PC-3 (cell line): ENCODE measurements at regions not wholly inside any gene's neighbourhood (a gene's known extent, or its start where the extent isn't known, plus 50 kb on each side); places are given as distances from the start of the nearest gene placed in this dataset.

Source experiments
- ATAC-seq: fragments of 200-7000 bp; cut with Tn5 transposase; 2 replicates; pipeline ENCODE4 v1.9.1; 2020; ENCODE audit warnings: mild to moderate bottlenecking, moderate library complexity
- BruUV-seq: library from RNA; stranded (reverse); fragments of 400-500 nt; replicated peaks from 2 replicates; lab custom pipeline; 2021; lab: Mats Ljungman, UMichigan
- CTCF ChIA-PET: fragments of 300-600 bp; sonication (Branson Sonifier 250); formaldehyde crosslinking; loops from one replicate; lab custom pipeline; 2022; ENCODE audit warnings: antibody characterized with exemption; lab: Charles Lee
- POLR2A ChIA-PET: fragments of 300-600 bp; sonication (Branson Sonifier 250); formaldehyde crosslinking; loops from one replicate; lab custom pipeline; 2022; ENCODE audit warnings: antibody characterized with exemption; ENCODE audit not compliant: unreplicated experiment; lab: Charles Lee
- DNase-seq: peaks from one replicate; pipeline ENCODE4 v3.0.0-alpha.2; 2015
- H2AFZ ChIP-seq: fragments of 300-600 bp; sonication (generic); 2 replicates; pipeline ENCODE4 v1.6.0; 2016; ENCODE audit warnings: antibody characterized with exemption, low read length
- H3F3A ChIP-seq: fragments of 300-600 bp; sonication (generic); one replicate; pipeline ENCODE4 v1.6.0; 2017; ENCODE audit warnings: antibody characterized with exemption, low read length, control low read depth, mild to moderate bottlenecking; ENCODE audit not compliant: unreplicated experiment
- H3K27ac ChIP-seq: fragments of 300-600 bp; sonication (generic); 2 replicates; pipeline ENCODE4 v1.5.1; 2016; ENCODE audit warnings: mild to moderate bottlenecking, low read length
- H3K27me3 ChIP-seq: fragments of 300-600 bp; sonication (generic); 2 replicates; pipeline ENCODE4 v1.6.1; 2016; ENCODE audit warnings: low read length, mixed read lengths
- H3K36me3 ChIP-seq: fragments of 300-600 bp; sonication (generic); 2 replicates; pipeline ENCODE4 v1.6.1; 2016; ENCODE audit warnings: low read depth, mixed run types, low read length, mixed read lengths
- H3K4me1 ChIP-seq: fragments of 300-600 bp; sonication (generic); 2 replicates; pipeline ENCODE4 v1.5.1; 2016; ENCODE audit warnings: low read length; ENCODE audit not compliant: insufficient read depth
- H3K4me2 ChIP-seq: fragments of 300-600 bp; sonication (generic); 2 replicates; pipeline ENCODE4 v1.6.0; 2016; ENCODE audit warnings: low read length
- H3K4me3 ChIP-seq: fragments of 300-600 bp; sonication (generic); 2 replicates; pipeline ENCODE4 v1.5.1; 2016; ENCODE audit warnings: mild to moderate bottlenecking, low read length, mixed read lengths
- H3K79me2 ChIP-seq: fragments of 300-600 bp; sonication (generic); 2 replicates; pipeline ENCODE4 v1.6.1; 2017; ENCODE audit warnings: low read length, mixed read lengths
- H3K9ac ChIP-seq: fragments of 300-600 bp; sonication (generic); 2 replicates; pipeline ENCODE4 v1.6.0; 2016; ENCODE audit warnings: mild to moderate bottlenecking, low read length
- H3K9me2 ChIP-seq: fragments of 300-600 bp; sonication (generic); replicated peaks from 2 replicates; pipeline ENCODE4 v1.6.1; 2016; ENCODE audit warnings: mixed run types, low read length, mixed read lengths
- H3K9me3 ChIP-seq: fragments of 300-600 bp; sonication (generic); 2 replicates; pipeline ENCODE4 v1.6.1; 2016; ENCODE audit warnings: low read length, mixed read lengths
- H4K20me1 ChIP-seq: fragments of 300-600 bp; sonication (generic); 2 replicates; pipeline ENCODE4 v1.6.1; 2016; ENCODE audit warnings: low read length, mixed read lengths
- EZH2 ChIP-seq: fragments of 300-600 bp; sonication (generic); IDR thresholded peaks from one replicate; pipeline ENCODE4 v1.6.1; 2017; ENCODE audit warnings: antibody characterized with exemption, mild to moderate bottlenecking, low read length; ENCODE audit not compliant: unreplicated experiment
- EZH2phosphoT487 ChIP-seq: fragments of 300-600 bp; sonication (generic); IDR thresholded peaks from 2 replicates; pipeline ENCODE4 v1.6.1; 2018; ENCODE audit warnings: mild to moderate bottlenecking, antibody characterized with exemption, low read length, borderline replicate concordance
- intact Hi-C: fragments of 100-400 bp; cut with micrococcal nuclease; formaldehyde crosslinking; loops from 2 replicates; pipeline ENCODE4 v1.9.0; 2023
- TF ChIP-seq, protein P1 (sequence below): fragments of 300-600 bp; sonication (generic); conservative IDR thresholded peaks from 2 replicates; pipeline ENCODE4 v1.5.1; 2017; ENCODE audit warnings: antibody characterized with exemption, low read depth, mild to moderate bottlenecking, low read length

DNA sequence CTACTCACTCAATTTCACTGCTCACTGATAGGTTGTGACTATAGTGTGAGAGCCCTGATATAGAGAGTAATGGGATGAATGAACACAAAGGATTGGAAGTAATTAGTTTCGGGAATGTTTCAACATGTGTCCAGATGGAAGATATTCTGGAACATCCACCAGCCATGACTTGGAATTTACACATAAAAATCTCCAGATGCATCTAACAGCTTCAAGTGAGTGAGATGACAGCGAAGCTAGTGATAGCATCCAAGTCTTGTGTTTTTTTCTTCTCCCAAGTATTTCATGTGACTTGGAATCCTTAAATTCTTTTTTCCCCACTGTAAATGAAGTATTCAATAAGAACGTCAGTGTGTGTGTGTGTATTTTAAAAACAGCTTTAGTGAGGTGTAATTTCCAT, 82.1 kb downstream of the CLDN34 start:
- Histone ChIP-seq H3K79me2 (no peaks in the 10 kb centered on the region), H3K27me3 (no peaks in the 10 kb centered on the region), H3K4me2 (no peak overlapping the region), H3K9ac (no peak overlapping the region), H3K4me3 (no peak overlapping the region), H4K20me1 (no peaks in the 10 kb centered on the region), H3K4me1 (no peaks in the 10 kb centered on the region), H3F3A (no peaks in the 10 kb centered on the region), H3K9me2 (no peaks in the 10 kb centered on the region), H3K27ac (no peak overlapping the region), H2AFZ (no peak overlapping the region), H3K9me3 (no peaks in the 10 kb centered on the region), H3K36me3 (no peaks in the 10 kb centered on the region)
- ATAC-seq (no peak), DNase-seq (no peak)
- no TSS peak for BruUV-seq
- TF ChIP-seq EZH2 (no peak), EZH2phosphoT487 (no peak)
- TF ChIP-seq, protein P1, sequence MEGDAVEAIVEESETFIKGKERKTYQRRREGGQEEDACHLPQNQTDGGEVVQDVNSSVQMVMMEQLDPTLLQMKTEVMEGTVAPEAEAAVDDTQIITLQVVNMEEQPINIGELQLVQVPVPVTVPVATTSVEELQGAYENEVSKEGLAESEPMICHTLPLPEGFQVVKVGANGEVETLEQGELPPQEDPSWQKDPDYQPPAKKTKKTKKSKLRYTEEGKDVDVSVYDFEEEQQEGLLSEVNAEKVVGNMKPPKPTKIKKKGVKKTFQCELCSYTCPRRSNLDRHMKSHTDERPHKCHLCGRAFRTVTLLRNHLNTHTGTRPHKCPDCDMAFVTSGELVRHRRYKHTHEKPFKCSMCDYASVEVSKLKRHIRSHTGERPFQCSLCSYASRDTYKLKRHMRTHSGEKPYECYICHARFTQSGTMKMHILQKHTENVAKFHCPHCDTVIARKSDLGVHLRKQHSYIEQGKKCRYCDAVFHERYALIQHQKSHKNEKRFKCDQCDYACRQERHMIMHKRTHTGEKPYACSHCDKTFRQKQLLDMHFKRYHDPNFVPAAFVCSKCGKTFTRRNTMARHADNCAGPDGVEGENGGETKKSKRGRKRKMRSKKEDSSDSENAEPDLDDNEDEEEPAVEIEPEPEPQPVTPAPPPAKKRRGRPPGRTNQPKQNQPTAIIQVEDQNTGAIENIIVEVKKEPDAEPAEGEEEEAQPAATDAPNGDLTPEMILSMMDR: no peak
- intact Hi-C loops: no loop called here
- CTCF ChIA-PET: no interaction called here
- POLR2A ChIA-PET: no interaction called here

DNA sequence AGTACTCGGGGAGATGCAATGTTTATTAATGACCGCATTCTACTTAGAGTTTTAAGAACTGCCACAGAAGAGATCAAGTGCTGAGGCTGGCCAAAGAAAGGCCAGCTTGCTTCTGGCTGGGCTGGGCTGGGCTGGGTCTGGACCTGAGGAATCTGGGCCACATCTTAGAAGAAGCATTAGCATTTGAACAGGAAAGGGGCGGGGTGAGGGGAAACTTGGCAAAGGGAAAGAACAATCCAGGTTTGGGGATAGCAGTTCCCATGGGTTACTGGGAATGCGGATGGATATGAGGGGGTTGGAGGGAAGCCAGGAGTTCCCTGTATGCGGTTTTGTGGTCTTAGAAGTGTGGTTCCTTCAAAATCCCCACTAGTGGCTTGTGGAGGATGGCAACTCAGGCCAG, 83.3 kb downstream of the CLDN34 start:
- Histone ChIP-seq H3K4me3 (no peak overlapping the region), H3F3A (no peaks in the 10 kb centered on the region), H3K4me1 (no peaks in the 10 kb centered on the region), H2AFZ (no peak overlapping the region), H3K9me2 (no peaks in the 10 kb centered on the region), H3K79me2 (no peaks in the 10 kb centered on the region), H3K27me3 (no peaks in the 10 kb centered on the region), H3K27ac (no peak overlapping the region), H3K4me2 (no peak overlapping the region), H3K9ac (no peak overlapping the region), H3K36me3 (no peaks in the 10 kb centered on the region), H3K9me3 (no peaks in the 10 kb centered on the region), H4K20me1 (no peaks in the 10 kb centered on the region)
- CTCF ChIA-PET: no interaction called here
- BruUV-seq: no TSS peak
- TF ChIP-seq, protein P1: no peak
- TF ChIP-seq EZH2 (no peak), EZH2phosphoT487 (no peak)
- DNase-seq (no peak), ATAC-seq (no peak)
- POLR2A ChIA-PET: no interaction called here
- intact Hi-C loops: no loop called here

DNA sequence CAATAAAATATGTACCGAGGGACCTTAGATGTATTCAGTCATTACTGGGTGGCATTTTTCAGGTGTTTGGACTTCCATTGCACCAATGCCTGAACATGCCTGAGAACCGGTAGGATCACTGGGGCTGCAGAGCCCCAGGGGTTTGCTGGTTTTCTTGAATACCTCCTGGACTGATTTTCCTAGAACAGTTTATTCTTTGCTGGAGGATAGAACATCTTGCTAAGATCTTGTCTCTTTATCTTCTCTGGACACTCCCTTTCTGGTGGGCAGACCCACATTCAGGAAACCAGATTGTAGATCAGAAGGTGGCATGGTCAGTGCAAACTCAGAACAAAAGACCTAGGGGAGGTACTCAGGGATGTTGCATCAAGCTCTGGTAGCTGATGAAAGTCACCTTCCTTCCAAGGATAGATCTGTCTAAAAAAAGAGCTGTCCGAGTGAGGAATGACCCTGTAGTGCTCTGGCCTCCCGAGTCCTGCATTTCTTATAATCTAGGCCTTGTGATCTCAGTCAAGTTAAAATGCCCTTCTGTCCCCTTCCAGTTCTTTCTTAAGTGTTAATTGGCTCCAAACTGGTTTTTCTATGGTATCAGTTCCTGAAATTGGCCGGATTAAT, 84.8 kb downstream of the CLDN34 start:
- BruUV-seq: no TSS peak
- H3K4me1 ChIP-seq: no peaks in the 10 kb centered on the region
- DNase-seq: no peak
- ChIA-PET CTCF (no interaction called here), POLR2A (no interaction called here)
- H3K9me3 ChIP-seq: no peaks in the 10 kb centered on the region
- intact Hi-C loops: no loop called here
- ATAC-seq: no peak
- no peak overlapping the region for H3K4me3 ChIP-seq
- no peak overlapping the region for H3K27ac ChIP-seq
- TF ChIP-seq EZH2 (no peak), EZH2phosphoT487 (no peak)
- TF ChIP-seq, protein P1: no peak
- H3K36me3 ChIP-seq: no peaks in the 10 kb centered on the region
- no peaks in the 10 kb centered on the region for H3K79me2 ChIP-seq
- H4K20me1 ChIP-seq: no peaks in the 10 kb centered on the region
- no peak overlapping the region for H3K9ac ChIP-seq
- H3K9me2 ChIP-seq: no peaks in the 10 kb centered on the region
- no peaks in the 10 kb centered on the region for H3F3A ChIP-seq
- H3K4me2 ChIP-seq: no peak overlapping the region
- no peaks in the 10 kb centered on the region for H3K27me3 ChIP-seq
- H2AFZ ChIP-seq: no peak overlapping the region
